HG02970 (cell line): ENCODE measurements at regions not wholly inside any gene's neighbourhood (a gene's known extent, or its start where the extent isn't known, plus 50 kb on each side); places are given as distances from the start of the nearest gene placed in this dataset.
"Not testable (repeated sequence)": the region's sequence is repeated elsewhere in the genome, so short reads cannot be mapped to it uniquely, and the experiment has no call there.

Experiments used
- ATAC-seq: cut with Tn5 transposase; IDR thresholded peaks from one replicate; pipeline ENCODE4 v1.9.1; 2021; ENCODE audit warnings: mild to moderate bottlenecking, moderate library complexity, moderate number of reproducible peaks; ENCODE audit not compliant: unreplicated experiment, low FRiP score

- ATAC-seq: no peak
Observed at GRCh38 chr6:169145496-169145895, 108.2 kb downstream of the THBS2 start.

- no peak for ATAC-seq
Observed at GRCh38 chr6:169144356-169144755, 109.3 kb downstream of the THBS2 start.

DNA sequence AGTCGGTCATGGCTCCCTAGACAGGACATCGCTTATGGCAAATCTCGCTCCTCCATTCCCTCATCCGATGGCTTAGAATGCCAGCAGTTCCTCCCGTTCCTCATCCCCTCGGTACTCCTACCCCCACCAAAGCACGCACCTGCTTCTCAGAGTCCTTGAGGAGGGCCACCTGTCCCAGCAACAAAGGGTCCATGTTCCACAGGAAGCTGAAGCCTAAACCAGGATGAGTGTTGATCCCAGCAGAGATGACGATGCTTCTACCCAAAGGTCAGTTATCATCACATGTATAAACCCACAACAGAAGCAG, 111.2 kb downstream of the THBS2 start:
- no peak for ATAC-seq

DNA sequence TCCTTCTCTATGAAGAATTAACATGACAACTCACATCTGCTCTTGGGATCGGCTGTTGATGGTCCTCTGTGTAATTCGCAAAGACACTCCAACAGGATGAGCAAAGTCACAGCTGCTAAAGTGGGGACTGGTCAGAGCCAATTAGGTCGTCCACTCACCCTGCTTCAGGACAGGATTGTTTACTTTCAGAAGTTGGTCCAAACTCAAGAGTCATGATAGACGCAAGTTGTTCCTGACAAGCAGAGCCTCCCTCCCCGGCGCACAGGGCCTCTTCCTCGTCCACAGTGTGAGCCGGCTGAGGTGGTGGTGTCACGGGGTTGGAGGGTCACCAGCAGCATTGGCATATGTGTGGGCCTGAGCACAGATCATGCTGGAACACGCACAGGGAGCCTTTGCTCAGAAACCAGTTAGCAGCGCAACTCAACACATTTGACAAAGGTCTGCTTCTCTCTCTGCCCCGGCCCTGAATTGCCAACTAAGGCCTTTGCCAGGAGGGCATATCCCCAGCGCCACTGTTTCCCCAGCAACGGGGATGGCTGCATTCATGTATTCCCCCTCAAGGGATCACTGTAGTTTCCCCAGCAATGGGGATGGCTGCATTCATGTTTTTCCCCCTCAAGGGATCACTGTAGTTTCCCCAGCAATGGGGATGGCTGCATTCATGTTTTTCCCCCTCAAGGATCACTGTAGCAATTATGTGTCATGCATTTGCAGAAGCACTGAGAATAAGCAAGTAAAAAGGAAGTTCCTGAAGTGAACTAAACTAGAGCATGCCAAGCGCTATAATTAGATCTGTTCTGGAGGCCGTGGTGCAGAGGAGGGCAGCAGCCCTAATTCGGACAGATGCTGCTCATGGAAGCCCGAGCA, 111.7 kb downstream of the THBS2 start:
- ATAC-seq: no peak

DNA sequence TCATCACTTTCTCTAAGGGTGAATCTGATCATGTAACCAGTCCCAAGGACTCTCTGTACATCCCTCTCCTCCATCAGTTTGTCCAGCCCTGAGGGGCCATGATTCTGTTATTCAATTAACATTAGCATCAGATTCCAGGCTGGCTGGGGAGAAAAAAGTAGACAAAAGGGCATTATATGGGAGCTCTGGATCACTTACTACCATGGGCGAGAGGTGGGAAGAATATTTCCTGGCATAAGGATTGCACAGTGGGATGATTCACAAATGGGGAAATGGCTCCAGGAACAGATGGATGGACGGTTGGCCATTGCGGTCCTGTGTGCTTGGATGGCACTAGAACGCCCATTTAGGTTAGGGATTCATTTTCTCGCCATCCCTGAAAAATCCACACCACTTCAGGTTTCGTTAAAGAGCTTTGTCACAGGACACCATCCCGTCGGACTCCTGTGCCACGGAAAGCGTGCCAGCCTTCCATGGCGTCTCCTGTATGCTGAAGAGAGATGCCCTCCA, 112.6 kb downstream of the THBS2 start:
- ATAC-seq: no peak

DNA sequence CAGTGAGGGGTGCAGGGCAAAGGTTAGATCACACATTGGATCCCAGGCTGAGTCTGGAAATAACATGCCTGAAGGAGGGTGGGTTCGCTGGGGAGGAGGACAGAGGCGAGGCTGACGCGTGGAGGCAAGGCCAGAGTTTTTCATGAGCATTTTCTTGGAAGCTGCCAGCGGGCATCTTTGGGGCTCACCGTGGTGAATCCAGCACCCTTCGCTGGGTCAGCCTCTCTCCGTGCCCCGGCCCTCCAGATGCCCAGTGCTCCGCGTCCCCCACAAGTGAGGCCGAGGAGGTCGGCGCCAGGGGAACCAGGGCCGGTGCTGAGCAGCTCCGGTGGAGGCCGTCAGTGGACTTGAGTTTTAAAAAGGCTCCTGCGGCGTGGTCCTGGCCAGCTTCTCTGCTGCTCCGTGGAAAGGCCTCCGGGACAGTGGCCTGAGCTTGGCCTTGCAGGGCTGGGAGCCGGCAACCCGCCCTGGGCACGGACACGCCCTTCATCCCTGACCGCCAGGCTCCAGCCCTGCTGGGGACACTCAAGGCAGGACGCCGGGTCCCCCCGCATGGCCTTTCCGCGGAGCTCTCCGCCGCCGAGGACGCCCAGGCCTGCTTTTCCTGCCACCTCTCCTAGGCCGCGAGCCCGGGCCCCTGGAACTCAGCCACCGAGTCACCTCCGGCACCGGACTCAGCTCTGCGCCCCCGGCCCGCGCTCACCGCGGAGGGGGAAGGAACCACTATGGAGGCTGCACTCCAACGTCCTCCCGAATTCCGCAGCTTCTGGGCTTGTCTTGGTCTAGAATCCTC, 114.3 kb downstream of the THBS2 start:
- no peak for ATAC-seq

- ATAC-seq: no peak
Observed at GRCh38 chr6:169132352-169132940, 121.2 kb downstream of the THBS2 start.

- ATAC-seq: no peak
Observed at GRCh38 chr6:169131390-169131789, 122.3 kb downstream of the THBS2 start.

DNA sequence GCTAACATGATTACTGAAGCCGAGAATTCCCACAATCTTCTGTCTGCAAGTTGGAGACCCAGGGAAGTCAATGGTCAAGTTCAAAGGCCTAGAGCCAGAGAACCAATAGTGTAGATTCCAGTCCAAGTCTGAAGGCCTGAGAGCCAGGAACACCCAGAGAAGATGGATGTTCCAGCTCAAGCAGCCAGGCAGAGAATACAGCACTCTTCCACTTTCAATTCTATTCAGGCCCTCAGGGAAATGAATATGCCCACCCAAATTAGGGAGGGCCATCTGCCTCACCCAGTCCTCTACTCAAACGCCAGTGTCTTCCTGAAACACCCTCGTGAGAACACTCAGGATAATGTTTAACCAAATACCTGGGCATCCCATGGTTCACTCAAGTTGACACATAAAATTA, 123.5 kb downstream of the THBS2 start:
- no peak for ATAC-seq

DNA sequence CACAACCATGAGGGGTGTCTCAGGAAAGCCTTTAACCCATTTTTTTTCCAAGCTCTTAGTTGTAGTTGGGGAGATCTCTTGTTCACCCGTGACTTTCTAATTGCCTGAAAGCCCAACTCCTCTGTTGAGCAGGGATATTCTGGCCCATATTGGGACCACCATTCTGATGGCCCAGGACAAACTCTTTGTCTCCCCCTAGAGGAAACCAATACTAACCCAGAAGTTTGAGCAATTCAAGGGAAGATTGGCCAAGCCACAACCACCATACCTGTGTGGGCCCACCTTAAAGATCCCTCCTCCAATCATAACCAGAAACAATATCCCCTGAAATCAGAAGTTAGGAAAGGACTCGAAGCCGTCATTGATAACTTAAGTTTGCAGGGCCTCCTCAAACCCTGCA, 132.6 kb downstream of the THBS2 start:
- ATAC-seq: no peak

DNA sequence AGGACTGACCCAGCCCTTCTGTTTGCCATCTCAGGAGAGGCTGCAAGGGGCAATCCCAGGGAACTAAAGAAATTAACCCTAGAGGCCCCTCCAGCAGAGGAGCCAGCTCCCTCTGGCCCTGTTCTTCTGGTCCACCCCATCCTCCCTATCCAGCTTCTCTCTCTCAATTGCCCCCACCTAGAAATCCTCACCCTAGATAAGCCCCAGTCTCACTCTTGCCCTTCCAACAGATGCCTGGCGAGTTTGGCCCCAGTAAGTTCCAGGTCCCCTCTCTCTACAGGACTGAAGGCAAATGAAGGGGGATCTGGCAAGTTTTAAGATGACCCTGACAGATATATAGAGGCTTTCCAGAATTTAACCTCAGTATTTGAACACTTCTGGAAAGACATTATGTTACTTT, 134.0 kb downstream of the THBS2 start:
- ATAC-seq: no peak

DNA sequence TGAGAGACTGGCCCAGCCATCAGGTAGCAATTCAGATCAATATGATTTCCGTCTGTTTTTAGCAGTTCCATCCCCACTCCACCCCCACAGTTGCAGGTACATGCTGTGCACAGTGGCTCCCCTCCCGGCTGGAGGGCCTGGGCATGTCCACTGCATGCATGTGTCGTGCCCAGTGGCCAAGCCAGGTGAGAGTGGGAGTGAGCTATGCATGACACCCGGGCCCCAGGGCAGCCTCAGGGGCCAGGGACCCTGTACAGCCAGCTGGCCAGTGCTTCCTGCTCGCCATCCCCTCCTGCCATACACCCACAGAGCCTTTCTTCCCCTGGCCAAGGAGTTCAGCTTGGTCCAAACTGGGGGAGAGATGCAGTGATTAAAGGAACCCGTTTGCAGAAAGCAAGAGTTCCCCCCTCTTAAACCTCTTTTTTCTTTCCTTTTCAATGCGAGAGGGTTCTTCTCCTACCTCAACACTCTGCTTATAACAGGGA, 135.3 kb downstream of the THBS2 start:
- no peak for ATAC-seq

GRCh38 chr6:169117663-169118062, 136.0 kb downstream of the THBS2 start:
- ATAC-seq: no peak

- ATAC-seq: no peak
Observed at GRCh38 chr6:169115632-169116031, 138.0 kb downstream of the THBS2 start.

DNA sequence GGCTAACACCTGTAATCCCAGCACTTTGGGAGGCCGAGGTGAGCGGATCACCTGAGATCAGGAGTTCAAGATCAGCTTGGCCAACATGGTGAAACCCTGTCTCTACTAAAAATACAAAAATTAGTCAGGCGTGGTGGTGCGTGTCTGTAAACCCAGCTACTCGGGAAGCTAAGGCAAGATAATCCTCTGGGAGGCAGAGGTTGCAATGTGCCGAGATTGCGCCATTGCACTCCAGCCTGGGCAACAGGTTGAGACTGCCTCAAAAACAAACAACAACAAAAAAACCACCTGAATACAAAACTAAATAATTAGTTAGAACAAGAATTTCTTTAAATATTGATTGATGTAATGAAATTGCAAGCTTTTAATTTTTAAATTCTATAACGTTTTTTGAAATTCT, 139.0 kb downstream of the THBS2 start:
- ATAC-seq: not testable (repeated sequence)

- peak; percentile 47 for ATAC-seq
Observed at GRCh38 chr6:169112483-169113320, 140.9 kb downstream of the THBS2 start.

GRCh38 chr6:169111203-169111602, 142.4 kb downstream of the THBS2 start:
- no peak for ATAC-seq

DNA sequence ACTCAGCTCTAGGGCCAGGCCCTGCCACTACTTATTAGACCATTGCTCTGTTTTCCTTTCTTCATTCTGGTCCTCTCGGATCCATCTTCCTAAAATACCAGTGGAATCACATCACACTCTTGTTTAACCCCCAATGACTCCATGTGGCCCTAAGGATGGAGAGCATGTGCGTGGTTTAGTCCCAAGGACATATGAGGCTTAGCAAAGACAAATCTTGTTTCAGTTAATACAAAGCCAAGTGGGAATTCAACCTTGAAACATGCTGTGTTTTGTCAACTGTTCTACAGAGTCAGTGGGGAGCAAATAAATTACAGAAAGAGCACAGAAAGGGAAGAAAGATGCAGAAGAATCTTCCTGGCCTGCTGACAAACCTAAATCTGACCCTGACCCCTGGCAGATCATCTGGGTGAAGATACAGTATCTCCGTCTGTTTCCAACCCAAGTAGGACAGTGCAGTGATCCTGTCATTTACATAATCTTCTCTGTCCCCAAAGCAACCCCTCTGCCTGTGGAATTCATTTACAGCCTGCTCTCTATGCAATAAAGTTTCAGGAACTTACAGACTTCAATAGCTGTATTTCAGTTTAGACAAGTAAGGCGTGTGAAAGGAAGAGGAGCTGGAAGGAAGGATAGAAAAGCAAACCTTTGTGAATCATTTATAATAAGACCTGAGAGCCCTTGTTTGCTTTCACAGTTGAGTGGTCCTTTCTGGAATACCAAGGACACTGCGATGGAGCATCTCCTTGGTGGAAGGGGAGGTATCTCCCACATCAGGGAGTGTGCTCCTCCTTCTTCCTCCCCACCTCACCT, 144.0 kb downstream of the THBS2 start:
- ATAC-seq: no peak

- ATAC-seq: no peak
Observed at GRCh38 chr6:169108753-169109152, 144.9 kb downstream of the THBS2 start.
